ENCODE measurements at regions not wholly inside any gene's neighbourhood (a gene's known extent, or its start where the extent isn't known, plus 50 kb on each side); places are given as distances from the start of the nearest gene placed in this dataset.

DNA sequence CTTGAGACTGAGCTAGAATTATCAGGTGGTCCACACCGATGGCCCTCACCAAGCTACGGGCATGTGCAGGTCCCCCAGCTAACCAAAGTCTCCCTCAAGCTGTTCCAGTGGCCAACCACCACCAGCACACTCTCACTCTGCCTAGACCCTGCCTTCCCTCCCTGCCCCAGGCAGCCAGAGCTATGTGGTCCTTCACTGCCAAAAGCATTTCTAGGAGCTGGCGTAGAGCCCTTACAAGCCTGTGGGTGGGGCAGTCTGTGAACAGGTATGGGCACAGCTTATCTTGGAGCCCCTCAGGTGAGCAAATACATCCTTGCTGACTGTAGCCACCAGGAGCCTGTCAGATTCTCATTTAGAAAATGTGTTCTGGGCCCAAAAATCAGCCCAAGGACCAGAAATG, 159.8 kb upstream of the PPP2R3A start (continued):
- TF ChIP-seq, protein P1, sequence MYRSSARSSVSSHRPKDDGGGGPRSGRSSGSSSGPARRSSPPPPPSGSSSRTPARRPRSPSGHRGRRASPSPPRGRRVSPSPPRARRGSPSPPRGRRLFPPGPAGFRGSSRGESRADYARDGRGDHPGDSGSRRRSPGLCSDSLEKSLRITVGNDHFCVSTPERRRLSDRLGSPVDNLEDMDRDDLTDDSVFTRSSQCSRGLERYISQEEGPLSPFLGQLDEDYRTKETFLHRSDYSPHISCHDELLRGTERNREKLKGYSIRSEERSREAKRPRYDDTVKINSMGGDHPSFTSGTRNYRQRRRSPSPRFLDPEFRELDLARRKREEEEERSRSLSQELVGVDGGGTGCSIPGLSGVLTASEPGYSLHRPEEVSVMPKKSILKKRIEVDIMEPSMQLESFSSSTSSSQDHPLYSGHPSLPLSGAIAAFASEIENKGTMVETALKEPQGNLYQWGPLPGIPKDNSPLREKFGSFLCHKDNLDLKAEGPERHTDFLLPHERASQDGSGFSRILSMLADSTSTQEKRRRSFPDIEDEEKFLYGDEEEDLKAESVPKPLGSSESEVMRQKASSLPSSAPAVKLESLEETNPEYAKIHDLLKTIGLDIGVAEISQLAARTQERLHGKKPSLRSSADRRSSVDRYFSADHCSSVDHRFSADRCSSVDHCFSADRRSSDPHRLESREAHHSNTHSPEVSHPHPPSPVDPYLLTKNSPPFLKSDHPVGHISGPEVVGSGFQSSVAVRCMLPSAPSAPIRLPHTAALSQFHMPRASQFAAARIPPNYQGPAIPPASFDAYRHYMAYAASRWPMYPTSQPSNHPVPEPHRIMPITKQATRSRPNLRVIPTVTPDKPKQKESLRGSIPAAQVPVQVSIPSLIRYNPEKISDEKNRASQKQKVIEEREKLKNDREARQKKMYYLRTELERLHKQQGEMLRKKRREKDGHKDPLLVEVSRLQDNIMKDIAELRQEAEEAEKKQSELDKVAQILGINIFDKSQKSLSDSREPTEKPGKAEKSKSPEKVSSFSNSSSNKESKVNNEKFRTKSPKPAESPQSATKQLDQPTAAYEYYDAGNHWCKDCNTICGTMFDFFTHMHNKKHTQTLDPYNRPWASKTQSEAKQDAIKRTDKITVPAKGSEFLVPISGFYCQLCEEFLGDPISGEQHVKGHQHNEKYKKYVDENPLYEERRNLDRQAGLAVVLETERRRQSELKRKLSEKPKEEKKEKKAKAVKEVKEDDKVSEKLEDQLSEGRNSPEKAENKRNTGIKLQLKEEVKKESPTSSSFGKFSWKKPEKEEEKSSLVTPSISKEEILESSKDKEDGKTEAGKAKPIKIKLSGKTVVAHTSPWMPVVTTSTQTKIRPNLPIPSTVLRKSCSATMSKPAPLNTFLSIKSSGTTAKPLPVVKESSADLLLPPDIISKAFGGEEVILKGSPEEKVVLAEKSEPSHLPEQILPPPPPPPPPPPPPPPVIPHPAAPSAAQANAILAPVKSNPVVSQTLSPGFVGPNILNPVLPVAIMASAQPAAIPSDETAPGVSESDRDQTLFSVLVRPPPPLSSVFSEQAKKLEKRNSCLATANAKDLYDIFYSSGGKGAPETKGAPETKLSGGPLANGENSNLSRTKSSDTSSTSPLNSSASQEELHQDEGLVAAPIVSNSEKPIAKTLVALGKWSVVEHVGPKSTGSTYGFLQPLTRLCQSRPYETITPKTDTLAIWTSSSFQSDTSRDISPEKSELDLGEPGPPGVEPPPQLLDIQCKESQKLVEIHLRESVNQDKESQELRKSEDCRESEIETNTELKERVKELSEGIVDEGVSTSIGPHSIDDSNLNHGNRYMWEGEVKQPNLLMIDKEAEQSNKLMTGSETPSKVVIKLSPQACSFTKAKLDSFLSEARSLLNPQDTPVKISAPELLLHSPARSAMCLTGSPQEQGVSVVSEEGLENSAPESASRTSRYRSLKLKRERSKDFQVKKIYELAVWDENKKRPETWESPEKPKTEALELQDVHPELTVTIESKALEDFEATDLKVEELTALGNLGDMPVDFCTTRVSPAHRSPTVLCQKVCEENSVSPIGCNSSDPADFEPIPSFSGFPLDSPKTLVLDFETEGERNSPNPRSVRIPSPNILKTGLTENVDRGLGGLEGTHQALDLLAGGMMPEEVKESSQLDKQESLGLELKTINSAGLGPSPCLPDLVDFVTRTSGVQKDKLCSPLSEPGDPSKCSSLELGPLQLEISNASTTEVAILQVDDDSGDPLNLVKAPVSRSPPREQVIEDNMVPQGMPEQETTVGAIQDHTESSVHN (IDR thresholded peaks at IDR 0.05; ENCODE audit: borderline replicate concordance in 1 of 2, low read depth in 1 of 2): no peak
- TF ChIP-seq, protein P2, sequence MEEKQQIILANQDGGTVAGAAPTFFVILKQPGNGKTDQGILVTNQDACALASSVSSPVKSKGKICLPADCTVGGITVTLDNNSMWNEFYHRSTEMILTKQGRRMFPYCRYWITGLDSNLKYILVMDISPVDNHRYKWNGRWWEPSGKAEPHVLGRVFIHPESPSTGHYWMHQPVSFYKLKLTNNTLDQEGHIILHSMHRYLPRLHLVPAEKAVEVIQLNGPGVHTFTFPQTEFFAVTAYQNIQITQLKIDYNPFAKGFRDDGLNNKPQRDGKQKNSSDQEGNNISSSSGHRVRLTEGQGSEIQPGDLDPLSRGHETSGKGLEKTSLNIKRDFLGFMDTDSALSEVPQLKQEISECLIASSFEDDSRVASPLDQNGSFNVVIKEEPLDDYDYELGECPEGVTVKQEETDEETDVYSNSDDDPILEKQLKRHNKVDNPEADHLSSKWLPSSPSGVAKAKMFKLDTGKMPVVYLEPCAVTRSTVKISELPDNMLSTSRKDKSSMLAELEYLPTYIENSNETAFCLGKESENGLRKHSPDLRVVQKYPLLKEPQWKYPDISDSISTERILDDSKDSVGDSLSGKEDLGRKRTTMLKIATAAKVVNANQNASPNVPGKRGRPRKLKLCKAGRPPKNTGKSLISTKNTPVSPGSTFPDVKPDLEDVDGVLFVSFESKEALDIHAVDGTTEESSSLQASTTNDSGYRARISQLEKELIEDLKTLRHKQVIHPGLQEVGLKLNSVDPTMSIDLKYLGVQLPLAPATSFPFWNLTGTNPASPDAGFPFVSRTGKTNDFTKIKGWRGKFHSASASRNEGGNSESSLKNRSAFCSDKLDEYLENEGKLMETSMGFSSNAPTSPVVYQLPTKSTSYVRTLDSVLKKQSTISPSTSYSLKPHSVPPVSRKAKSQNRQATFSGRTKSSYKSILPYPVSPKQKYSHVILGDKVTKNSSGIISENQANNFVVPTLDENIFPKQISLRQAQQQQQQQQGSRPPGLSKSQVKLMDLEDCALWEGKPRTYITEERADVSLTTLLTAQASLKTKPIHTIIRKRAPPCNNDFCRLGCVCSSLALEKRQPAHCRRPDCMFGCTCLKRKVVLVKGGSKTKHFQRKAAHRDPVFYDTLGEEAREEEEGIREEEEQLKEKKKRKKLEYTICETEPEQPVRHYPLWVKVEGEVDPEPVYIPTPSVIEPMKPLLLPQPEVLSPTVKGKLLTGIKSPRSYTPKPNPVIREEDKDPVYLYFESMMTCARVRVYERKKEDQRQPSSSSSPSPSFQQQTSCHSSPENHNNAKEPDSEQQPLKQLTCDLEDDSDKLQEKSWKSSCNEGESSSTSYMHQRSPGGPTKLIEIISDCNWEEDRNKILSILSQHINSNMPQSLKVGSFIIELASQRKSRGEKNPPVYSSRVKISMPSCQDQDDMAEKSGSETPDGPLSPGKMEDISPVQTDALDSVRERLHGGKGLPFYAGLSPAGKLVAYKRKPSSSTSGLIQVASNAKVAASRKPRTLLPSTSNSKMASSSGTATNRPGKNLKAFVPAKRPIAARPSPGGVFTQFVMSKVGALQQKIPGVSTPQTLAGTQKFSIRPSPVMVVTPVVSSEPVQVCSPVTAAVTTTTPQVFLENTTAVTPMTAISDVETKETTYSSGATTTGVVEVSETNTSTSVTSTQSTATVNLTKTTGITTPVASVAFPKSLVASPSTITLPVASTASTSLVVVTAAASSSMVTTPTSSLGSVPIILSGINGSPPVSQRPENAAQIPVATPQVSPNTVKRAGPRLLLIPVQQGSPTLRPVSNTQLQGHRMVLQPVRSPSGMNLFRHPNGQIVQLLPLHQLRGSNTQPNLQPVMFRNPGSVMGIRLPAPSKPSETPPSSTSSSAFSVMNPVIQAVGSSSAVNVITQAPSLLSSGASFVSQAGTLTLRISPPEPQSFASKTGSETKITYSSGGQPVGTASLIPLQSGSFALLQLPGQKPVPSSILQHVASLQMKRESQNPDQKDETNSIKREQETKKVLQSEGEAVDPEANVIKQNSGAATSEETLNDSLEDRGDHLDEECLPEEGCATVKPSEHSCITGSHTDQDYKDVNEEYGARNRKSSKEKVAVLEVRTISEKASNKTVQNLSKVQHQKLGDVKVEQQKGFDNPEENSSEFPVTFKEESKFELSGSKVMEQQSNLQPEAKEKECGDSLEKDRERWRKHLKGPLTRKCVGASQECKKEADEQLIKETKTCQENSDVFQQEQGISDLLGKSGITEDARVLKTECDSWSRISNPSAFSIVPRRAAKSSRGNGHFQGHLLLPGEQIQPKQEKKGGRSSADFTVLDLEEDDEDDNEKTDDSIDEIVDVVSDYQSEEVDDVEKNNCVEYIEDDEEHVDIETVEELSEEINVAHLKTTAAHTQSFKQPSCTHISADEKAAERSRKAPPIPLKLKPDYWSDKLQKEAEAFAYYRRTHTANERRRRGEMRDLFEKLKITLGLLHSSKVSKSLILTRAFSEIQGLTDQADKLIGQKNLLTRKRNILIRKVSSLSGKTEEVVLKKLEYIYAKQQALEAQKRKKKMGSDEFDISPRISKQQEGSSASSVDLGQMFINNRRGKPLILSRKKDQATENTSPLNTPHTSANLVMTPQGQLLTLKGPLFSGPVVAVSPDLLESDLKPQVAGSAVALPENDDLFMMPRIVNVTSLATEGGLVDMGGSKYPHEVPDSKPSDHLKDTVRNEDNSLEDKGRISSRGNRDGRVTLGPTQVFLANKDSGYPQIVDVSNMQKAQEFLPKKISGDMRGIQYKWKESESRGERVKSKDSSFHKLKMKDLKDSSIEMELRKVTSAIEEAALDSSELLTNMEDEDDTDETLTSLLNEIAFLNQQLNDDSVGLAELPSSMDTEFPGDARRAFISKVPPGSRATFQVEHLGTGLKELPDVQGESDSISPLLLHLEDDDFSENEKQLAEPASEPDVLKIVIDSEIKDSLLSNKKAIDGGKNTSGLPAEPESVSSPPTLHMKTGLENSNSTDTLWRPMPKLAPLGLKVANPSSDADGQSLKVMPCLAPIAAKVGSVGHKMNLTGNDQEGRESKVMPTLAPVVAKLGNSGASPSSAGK (IDR thresholded peaks at IDR 0.05): no peak
- TF ChIP-seq ETV5 (CRISPR knock-in tag; IDR thresholded peaks at IDR 0.05; ENCODE audit: low read depth) (no peak), MCM2 (IDR thresholded peaks at IDR 0.05; ENCODE audit: low read depth) (no peak)
- TF ChIP-seq, protein P3, sequence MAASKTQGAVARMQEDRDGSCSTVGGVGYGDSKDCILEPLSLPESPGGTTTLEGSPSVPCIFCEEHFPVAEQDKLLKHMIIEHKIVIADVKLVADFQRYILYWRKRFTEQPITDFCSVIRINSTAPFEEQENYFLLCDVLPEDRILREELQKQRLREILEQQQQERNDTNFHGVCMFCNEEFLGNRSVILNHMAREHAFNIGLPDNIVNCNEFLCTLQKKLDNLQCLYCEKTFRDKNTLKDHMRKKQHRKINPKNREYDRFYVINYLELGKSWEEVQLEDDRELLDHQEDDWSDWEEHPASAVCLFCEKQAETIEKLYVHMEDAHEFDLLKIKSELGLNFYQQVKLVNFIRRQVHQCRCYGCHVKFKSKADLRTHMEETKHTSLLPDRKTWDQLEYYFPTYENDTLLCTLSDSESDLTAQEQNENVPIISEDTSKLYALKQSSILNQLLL (CRISPR knock-in tag; IDR thresholded peaks at IDR 0.05; ENCODE audit: borderline replicate concordance): no peak

Measured in K562 (cell line).